Adrenal gland (tissue), 9 donors: ENCODE measurements at regions not wholly inside any gene's neighbourhood (a gene's known extent, or its start where the extent isn't known, plus 50 kb on each side); places are given as distances from the start of the nearest gene placed in this dataset.

Experiments used
- DNase-seq, 7 donors: peaks; one replicate each; pipeline ENCODE4 v3.0.0-alpha.2; 2019 to 2020
- H3K27ac ChIP-seq, 5 donors: fragments of 200-600 bp; sonication (generic) in 4 of 5; 1 replicate in 3 of 5; 2 replicates in 2 of 5; pipeline versions ENCODE4 v1.5.1 to v1.8.0; 2016 to 2020; ENCODE audit warnings: mild to moderate bottlenecking in 1 of 5
- H3K27me3 ChIP-seq: fragments of 200-600 bp; 2 replicates; pipeline ENCODE4 v1.8.0; 2021
- H3K36me3 ChIP-seq, 2 donors: fragments of 200-600 bp; replicated peaks in 1 of 2; 1 replicate in 1 of 2; 2 replicates in 1 of 2; pipeline versions ENCODE4 v1.5.1 to v1.8.0; 2018 to 2022
- H3K4me1 ChIP-seq, 2 donors: fragments of 200-600 bp; replicated peaks in 1 of 2; 1 replicate in 1 of 2; 2 replicates in 1 of 2; pipeline versions ENCODE4 v1.5.1 to v1.8.0; 2018 to 2021
- H3K4me3 ChIP-seq, 4 donors: fragments of 200-600 bp; sonication (generic) in 3 of 4; one replicate each; pipeline ENCODE4 v1.5.1; 2016 to 2018
- H3K9me3 ChIP-seq, 3 donors: fragments of 200-600 bp; sonication (generic) in 1 of 3; replicated peaks in 1 of 3; 1 replicate in 2 of 3; 2 replicates in 1 of 3; pipeline versions ENCODE4 v1.5.1 to v1.8.0; 2016 to 2021
- CTCF ChIP-seq, 6 experiments: fragments of 450-650 bp in 4 of 6; fragments of 200-600 bp in 2 of 6; sonication (generic) in 1 of 6; IDR thresholded peaks; 1 replicate in 5 of 6; 2 replicates in 1 of 6; pipeline versions ENCODE4 v1.5.1 to v1.8.0; 2016 to 2021; ENCODE audit warnings: antibody characterized with exemption in 6 of 6, mild to moderate bottlenecking in 2 of 6, moderate library complexity in 1 of 6
- POLR2A ChIP-seq, 2 donors: fragments of 450-650 bp; IDR thresholded peaks; one replicate each; pipeline ENCODE4 v1.6.1; 2017; ENCODE audit warnings: antibody characterized with exemption in 2 of 2, mild to moderate bottlenecking in 2 of 2, moderate library complexity in 1 of 2
- WGBS, 4 donors: extraction: QIAGEN DNeasy Blood & Tissue Kit in 2 of 4; methylation state at CpG; one replicate each; pipeline versions ENCODE4 v1.1.5 to v1.1.7; 2013 to 2017; 5-methylcytosine and 5-hydroxymethylcytosine counted together
- intact Hi-C, 2 donors: fragments of 100-400 bp; cut with DNase I; formaldehyde crosslinking; loops; one replicate each; pipeline versions ENCODE4 v1.14.1 to v1.15.0; 2022 to 2023
- donor health status: healthy with polysubstance abuse.
- donor health status: Bipolar disorder and iron deficiency.
- donor health status: DM: yes; HTN: yes; CAD: no.
- donor health status: DM: no; HTN: no; CAD: no.
- donor health status: DM: no; HTN: no; CAD: no.

- Histone ChIP-seq H3K36me3 (no peaks in the 10 kb centered on the region), H3K4me3 (no peak overlapping the region), H3K27me3 (no peaks in the 10 kb centered on the region), H3K9me3 (no peaks in the 10 kb centered on the region), H3K27ac (no peak overlapping the region), H3K4me1 (no peaks in the 10 kb centered on the region)
- intact Hi-C loops: no loop called here
- 61 to 75% (median 70%) methylated on average over 5 of the region's 5 CpGs for WGBS, 4 donors
- DNase-seq: no peak
- TF ChIP-seq CTCF (IDR thresholded peaks at IDR 0.05): no peak
- TF ChIP-seq POLR2A (IDR thresholded peaks at IDR 0.05): no peak
Measured at GRCh38 chr6:15001326-15001910, 244.5 kb upstream of the JARID2 start.

- no peaks in the 10 kb centered on the region for H3K4me1 ChIP-seq
- no peaks in the 10 kb centered on the region for H3K36me3 ChIP-seq
- DNase-seq: no peak
- intact Hi-C loops: no loop called here
- H3K27me3 ChIP-seq: no peaks in the 10 kb centered on the region
- H3K27ac ChIP-seq: no peak overlapping the region
- no peak overlapping the region for H3K4me3 ChIP-seq
- H3K9me3 ChIP-seq: no peaks in the 10 kb centered on the region
- TF ChIP-seq POLR2A (IDR thresholded peaks at IDR 0.05): no peak
- no peak for TF ChIP-seq CTCF (IDR thresholded peaks at IDR 0.05)
Measured at GRCh38 chr6:15008269-15008668, 237.6 kb upstream of the JARID2 start.

- Histone ChIP-seq H3K36me3 (no peaks in the 10 kb centered on the region), H3K9me3 (no peaks in the 10 kb centered on the region), H3K4me1 (peaks cover 0 to 6% of the 10 kb centered on the region in 2 donors), H3K27me3 (no peaks in the 10 kb centered on the region), H3K27ac (no peak overlapping the region), H3K4me3 (no peak overlapping the region)
- WGBS, 4 donors: 85 to 90% (median 87%) methylated on average over 1 of the region's 1 CpG
- intact Hi-C loops: no loop called here
- DNase-seq: no peak
- TF ChIP-seq CTCF (IDR thresholded peaks at IDR 0.05): no peak
- no peak for TF ChIP-seq POLR2A (IDR thresholded peaks at IDR 0.05)
Measured at GRCh38 chr6:15014958-15015357, 230.9 kb upstream of the JARID2 start.

GRCh38 chr6:15016813-15017212 is 229.1 kb upstream of the JARID2 start:
- intact Hi-C loops: no loop called here
- no peak overlapping the region for H3K4me3 ChIP-seq
- TF ChIP-seq POLR2A (IDR thresholded peaks at IDR 0.05) (no peak), CTCF (IDR thresholded peaks at IDR 0.05) (no peak)

More at GRCh38 chr6:15016813-15017212, 229.1 kb upstream of the JARID2 start:
- Histone ChIP-seq H3K36me3 (no peaks in the 10 kb centered on the region), H3K4me1 (peaks cover 0 to 6% of the 10 kb centered on the region in 2 donors), H3K27ac (no peak overlapping the region), H3K9me3 (no peaks in the 10 kb centered on the region), H3K27me3 (no peaks in the 10 kb centered on the region)
- WGBS, 4 donors: 59 to 75% (median 74%) methylated on average over 6 of the region's 6 CpGs
- no peak for DNase-seq
